ENCODE measurements at regions not wholly inside any gene's neighbourhood (a gene's known extent, or its start where the extent isn't known, plus 50 kb on each side); places are given as distances from the start of the nearest gene placed in this dataset.

DNA sequence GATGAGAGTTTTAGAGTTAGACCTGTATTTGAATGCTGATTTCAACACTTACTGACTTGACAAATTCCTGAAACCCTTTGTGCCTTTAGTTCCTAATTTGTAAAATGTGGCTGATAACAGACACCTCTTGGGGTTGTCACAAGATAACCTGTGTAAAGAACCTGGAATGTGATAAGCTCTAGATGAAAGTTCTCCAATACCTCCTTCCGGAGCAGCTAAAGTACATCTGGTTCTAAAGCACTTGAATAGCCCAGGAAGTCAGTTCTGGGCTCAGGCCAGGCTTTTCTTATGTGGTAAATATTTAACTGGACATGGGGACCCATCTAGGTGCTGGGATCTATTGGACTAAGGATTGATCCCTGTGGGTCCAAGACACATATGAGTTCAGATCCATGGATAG lies 310.8 kb upstream of the ADAMTSL1 start:
- H3K9me3 ChIP-seq (ENCODE audit: control extremely low read depth in 1 of 5, control insufficient read depth in 4 of 5, insufficient read depth in 2 of 5, low read depth in 1 of 5, low read length in 4 of 5): no peaks in the 10 kb centered on the region
- H3K4me3 ChIP-seq (ENCODE audit: control insufficient read depth in 1 of 7, extremely low read depth in 1 of 7, insufficient read depth in 4 of 7, low read depth in 2 of 7, low read length in 6 of 7): no peak overlapping the region
- CTCF ChIA-PET: interaction anchor here (0.6 kb wide), 1 partner anchor 10 kb away, joined by 3 read pairs; no protein-coding TSS in a partner anchor
- no peak for DNase-seq
- H3K27me3 ChIP-seq (replicated peaks in 2 of 5; ENCODE audit: control insufficient read depth in 4 of 5, insufficient read depth in 5 of 5, low read length in 4 of 5): peaks cover 0 to 3% (median 0%) of the 10 kb centered on the region in 5 experiments
- WGBS (ENCODE audit: insufficient coverage): 83% methylated on average over 1 of the region's 1 CpG
- POLR2A ChIA-PET: no interaction called here
- H3K27ac ChIP-seq (ENCODE audit: insufficient read depth in 1 of 2, low read depth in 1 of 2, low read length in 2 of 2, poor library complexity in 1 of 2, severe bottlenecking in 2 of 2): no peak overlapping the region
- H3K4me1 ChIP-seq (ENCODE audit: control extremely low read depth in 1 of 4, control insufficient read depth in 4 of 4, insufficient read depth in 4 of 4, low read length in 3 of 4): no peaks in the 10 kb centered on the region
- no peaks in the 10 kb centered on the region for H3K36me3 ChIP-seq (ENCODE audit: control insufficient read depth in 4 of 4, insufficient read depth in 4 of 4, low read length in 3 of 4)

- no peak for DNase-seq
- no CpG with 5 or more reads among the region's 1 CpG for WGBS (ENCODE audit: insufficient coverage)
- Histone ChIP-seq H3K4me1 (ENCODE audit: control extremely low read depth in 1 of 4, control insufficient read depth in 4 of 4, insufficient read depth in 4 of 4, low read length in 3 of 4) (no peaks in the 10 kb centered on the region), H3K27me3 (replicated peaks in 2 of 5; ENCODE audit: control insufficient read depth in 4 of 5, insufficient read depth in 5 of 5, low read length in 4 of 5) (peaks cover 0 to 3% (median 0%) of the 10 kb centered on the region in 5 experiments), H3K4me3 (ENCODE audit: control insufficient read depth in 1 of 7, extremely low read depth in 1 of 7, insufficient read depth in 4 of 7, low read depth in 2 of 7, low read length in 6 of 7) (no peak overlapping the region), H3K27ac (ENCODE audit: insufficient read depth in 1 of 2, low read depth in 1 of 2, low read length in 2 of 2, poor library complexity in 1 of 2, severe bottlenecking in 2 of 2) (no peak overlapping the region), H3K36me3 (ENCODE audit: control insufficient read depth in 4 of 4, insufficient read depth in 4 of 4, low read length in 3 of 4) (no peaks in the 10 kb centered on the region), H3K9me3 (ENCODE audit: control extremely low read depth in 1 of 5, control insufficient read depth in 4 of 5, insufficient read depth in 2 of 5, low read depth in 1 of 5, low read length in 4 of 5) (no peaks in the 10 kb centered on the region)
- POLR2A ChIA-PET: interaction anchor here (0.6 kb wide), 1 partner anchor 144 kb away, joined by 3 read pairs; no protein-coding TSS in a partner anchor
- CTCF ChIA-PET: no interaction called here
Observed at GRCh38 chr9:18167733-18168132, 306.2 kb upstream of the ADAMTSL1 start.

- POLR2A ChIA-PET: no interaction called here
- no peaks in the 10 kb centered on the region for H3K36me3 ChIP-seq (ENCODE audit: control insufficient read depth in 4 of 4, insufficient read depth in 4 of 4, low read length in 3 of 4)
- DNase-seq: no peak
- peaks cover 0 to 3% (median 0%) of the 10 kb centered on the region in 5 experiments for H3K27me3 ChIP-seq (replicated peaks in 2 of 5; ENCODE audit: control insufficient read depth in 4 of 5, insufficient read depth in 5 of 5, low read length in 4 of 5)
- CTCF ChIA-PET: no interaction called here
- no peak overlapping the region for H3K27ac ChIP-seq (ENCODE audit: insufficient read depth in 1 of 2, low read depth in 1 of 2, low read length in 2 of 2, poor library complexity in 1 of 2, severe bottlenecking in 2 of 2)
- H3K4me1 ChIP-seq (ENCODE audit: control extremely low read depth in 1 of 4, control insufficient read depth in 4 of 4, insufficient read depth in 4 of 4, low read length in 3 of 4): no peaks in the 10 kb centered on the region
- WGBS (ENCODE audit: insufficient coverage): no CpG with 5 or more reads among the region's 4 CpGs
- no peak overlapping the region for H3K4me3 ChIP-seq (ENCODE audit: control insufficient read depth in 1 of 7, extremely low read depth in 1 of 7, insufficient read depth in 4 of 7, low read depth in 2 of 7, low read length in 6 of 7)
- no peaks in the 10 kb centered on the region for H3K9me3 ChIP-seq (ENCODE audit: control extremely low read depth in 1 of 5, control insufficient read depth in 4 of 5, insufficient read depth in 2 of 5, low read depth in 1 of 5, low read length in 4 of 5)
Observed at GRCh38 chr9:18173923-18174322, 300.0 kb upstream of the ADAMTSL1 start.

DNA sequence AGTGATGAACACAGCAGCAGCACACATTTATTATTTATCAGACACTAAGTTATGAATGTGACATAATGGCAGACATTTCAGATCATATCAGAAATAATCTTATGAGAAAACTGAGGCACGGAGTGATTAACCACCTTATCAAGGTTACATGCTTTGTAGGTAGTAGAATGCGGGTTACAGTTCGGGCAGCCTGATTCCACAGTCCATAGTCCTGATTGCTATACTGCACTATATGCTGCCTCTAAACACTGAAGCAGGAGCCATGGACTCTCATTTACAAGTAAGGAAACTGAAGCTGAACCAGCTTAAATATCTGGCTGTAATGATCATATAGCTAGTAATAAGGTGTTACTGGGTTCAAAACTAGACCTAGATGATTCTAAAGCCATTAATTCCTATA lies 291.3 kb upstream of the ADAMTSL1 start:
- Histone ChIP-seq H3K36me3 (ENCODE audit: control insufficient read depth in 4 of 4, insufficient read depth in 4 of 4, low read length in 3 of 4) (no peaks in the 10 kb centered on the region), H3K27ac (ENCODE audit: insufficient read depth in 1 of 2, low read depth in 1 of 2, low read length in 2 of 2, poor library complexity in 1 of 2, severe bottlenecking in 2 of 2) (no peak overlapping the region), H3K4me3 (ENCODE audit: control insufficient read depth in 1 of 7, extremely low read depth in 1 of 7, insufficient read depth in 4 of 7, low read depth in 2 of 7, low read length in 6 of 7) (no peak overlapping the region), H3K9me3 (ENCODE audit: control extremely low read depth in 1 of 5, control insufficient read depth in 4 of 5, insufficient read depth in 2 of 5, low read depth in 1 of 5, low read length in 4 of 5) (no peaks in the 10 kb centered on the region), H3K4me1 (ENCODE audit: control extremely low read depth in 1 of 4, control insufficient read depth in 4 of 4, insufficient read depth in 4 of 4, low read length in 3 of 4) (no peaks in the 10 kb centered on the region), H3K27me3 (replicated peaks in 2 of 5; ENCODE audit: control insufficient read depth in 4 of 5, insufficient read depth in 5 of 5, low read length in 4 of 5) (no peaks in the 10 kb centered on the region)
- CTCF ChIA-PET: no interaction called here
- 100% methylated on average over 2 of the region's 3 CpGs for WGBS (ENCODE audit: insufficient coverage)
- POLR2A ChIA-PET: no interaction called here
- no peak for DNase-seq

DNA sequence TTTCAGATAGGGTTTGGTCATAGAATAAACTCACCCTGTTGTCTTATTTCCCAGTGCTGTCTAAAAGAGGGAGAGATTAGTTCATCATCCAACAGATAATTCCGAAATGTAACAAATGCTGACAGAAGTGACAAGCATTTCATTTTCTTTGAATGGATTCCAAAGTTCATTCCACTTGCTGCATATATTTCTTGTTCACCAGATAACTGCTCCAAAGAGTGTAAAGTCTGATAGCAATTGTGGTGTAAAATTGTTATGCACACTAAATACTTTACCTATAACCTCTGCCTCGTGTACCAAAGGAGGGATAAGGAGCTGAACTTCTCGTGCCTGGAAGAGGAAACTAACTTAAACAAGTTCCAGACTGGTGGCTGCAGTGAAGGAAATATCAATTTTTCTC lies 290.0 kb upstream of the ADAMTSL1 start:
- Histone ChIP-seq H3K27ac (ENCODE audit: insufficient read depth in 1 of 2, low read depth in 1 of 2, low read length in 2 of 2, poor library complexity in 1 of 2, severe bottlenecking in 2 of 2) (no peak overlapping the region), H3K36me3 (ENCODE audit: control insufficient read depth in 4 of 4, insufficient read depth in 4 of 4, low read length in 3 of 4) (no peaks in the 10 kb centered on the region), H3K4me1 (ENCODE audit: control extremely low read depth in 1 of 4, control insufficient read depth in 4 of 4, insufficient read depth in 4 of 4, low read length in 3 of 4) (no peaks in the 10 kb centered on the region), H3K4me3 (ENCODE audit: control insufficient read depth in 1 of 7, extremely low read depth in 1 of 7, insufficient read depth in 4 of 7, low read depth in 2 of 7, low read length in 6 of 7) (no peak overlapping the region), H3K9me3 (ENCODE audit: control extremely low read depth in 1 of 5, control insufficient read depth in 4 of 5, insufficient read depth in 2 of 5, low read depth in 1 of 5, low read length in 4 of 5) (no peaks in the 10 kb centered on the region), H3K27me3 (replicated peaks in 2 of 5; ENCODE audit: control insufficient read depth in 4 of 5, insufficient read depth in 5 of 5, low read length in 4 of 5) (no peaks in the 10 kb centered on the region)
- ChIA-PET CTCF (no interaction called here), POLR2A (no interaction called here)
- no peak for DNase-seq
- WGBS (ENCODE audit: insufficient coverage): no CpG with 5 or more reads among the region's 3 CpGs

GRCh38 chr9:18184401-18184800 lies 289.6 kb upstream of the ADAMTSL1 start:
- WGBS (ENCODE audit: insufficient coverage): 100% methylated on average over 1 of the region's 4 CpGs
- Histone ChIP-seq H3K4me1 (ENCODE audit: control extremely low read depth in 1 of 4, control insufficient read depth in 4 of 4, insufficient read depth in 4 of 4, low read length in 3 of 4) (no peaks in the 10 kb centered on the region), H3K4me3 (ENCODE audit: control insufficient read depth in 1 of 7, extremely low read depth in 1 of 7, insufficient read depth in 4 of 7, low read depth in 2 of 7, low read length in 6 of 7) (no peak overlapping the region), H3K9me3 (ENCODE audit: control extremely low read depth in 1 of 5, control insufficient read depth in 4 of 5, insufficient read depth in 2 of 5, low read depth in 1 of 5, low read length in 4 of 5) (no peaks in the 10 kb centered on the region), H3K27me3 (replicated peaks in 2 of 5; ENCODE audit: control insufficient read depth in 4 of 5, insufficient read depth in 5 of 5, low read length in 4 of 5) (no peaks in the 10 kb centered on the region), H3K36me3 (ENCODE audit: control insufficient read depth in 4 of 4, insufficient read depth in 4 of 4, low read length in 3 of 4) (no peaks in the 10 kb centered on the region), H3K27ac (ENCODE audit: insufficient read depth in 1 of 2, low read depth in 1 of 2, low read length in 2 of 2, poor library complexity in 1 of 2, severe bottlenecking in 2 of 2) (no peak overlapping the region)
- ChIA-PET CTCF (no interaction called here), POLR2A (no interaction called here)
- no peak for DNase-seq

DNA sequence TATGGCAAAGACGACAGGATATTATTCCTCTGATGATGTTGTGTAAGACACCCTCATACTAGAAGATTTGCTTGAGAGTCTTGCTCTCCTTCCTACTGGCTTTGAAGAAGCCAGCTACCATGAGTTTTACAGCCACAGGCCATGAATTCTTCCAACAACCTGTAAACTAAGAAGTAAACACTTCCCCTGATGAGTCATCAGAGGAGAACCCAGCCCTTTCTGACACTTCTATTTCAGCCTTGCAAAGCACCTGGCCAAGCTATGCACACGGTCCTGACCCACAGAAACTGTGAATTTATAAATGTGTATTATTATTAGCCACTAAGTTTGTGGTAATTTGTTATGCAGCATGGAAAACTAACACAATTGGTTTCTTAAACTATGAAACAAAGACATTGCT lies 288.8 kb upstream of the ADAMTSL1 start:
- no peak overlapping the region for H3K27ac ChIP-seq (ENCODE audit: insufficient read depth in 1 of 2, low read depth in 1 of 2, low read length in 2 of 2, poor library complexity in 1 of 2, severe bottlenecking in 2 of 2)
- 100% methylated on average over 1 of the region's 2 CpGs for WGBS (ENCODE audit: insufficient coverage)

More for the DNA sequence above, 288.8 kb upstream of the ADAMTSL1 start:
- ChIA-PET CTCF (no interaction called here), POLR2A (no interaction called here)
- no peak overlapping the region for H3K4me3 ChIP-seq (ENCODE audit: control insufficient read depth in 1 of 7, extremely low read depth in 1 of 7, insufficient read depth in 4 of 7, low read depth in 2 of 7, low read length in 6 of 7)
- DNase-seq: no peak
- no peaks in the 10 kb centered on the region for H3K9me3 ChIP-seq (ENCODE audit: control extremely low read depth in 1 of 5, control insufficient read depth in 4 of 5, insufficient read depth in 2 of 5, low read depth in 1 of 5, low read length in 4 of 5)
- no peaks in the 10 kb centered on the region for H3K36me3 ChIP-seq (ENCODE audit: control insufficient read depth in 4 of 4, insufficient read depth in 4 of 4, low read length in 3 of 4)
- no peaks in the 10 kb centered on the region for H3K4me1 ChIP-seq (ENCODE audit: control extremely low read depth in 1 of 4, control insufficient read depth in 4 of 4, insufficient read depth in 4 of 4, low read length in 3 of 4)
- H3K27me3 ChIP-seq (replicated peaks in 2 of 5; ENCODE audit: control insufficient read depth in 4 of 5, insufficient read depth in 5 of 5, low read length in 4 of 5): no peaks in the 10 kb centered on the region

Measured in common myeloid progenitor, CD34-positive (primary cell).